ENCODE measurements at regions not wholly inside any gene's neighbourhood (a gene's known extent, or its start where the extent isn't known, plus 50 kb on each side); places are given as distances from the start of the nearest gene placed in this dataset.

DNA sequence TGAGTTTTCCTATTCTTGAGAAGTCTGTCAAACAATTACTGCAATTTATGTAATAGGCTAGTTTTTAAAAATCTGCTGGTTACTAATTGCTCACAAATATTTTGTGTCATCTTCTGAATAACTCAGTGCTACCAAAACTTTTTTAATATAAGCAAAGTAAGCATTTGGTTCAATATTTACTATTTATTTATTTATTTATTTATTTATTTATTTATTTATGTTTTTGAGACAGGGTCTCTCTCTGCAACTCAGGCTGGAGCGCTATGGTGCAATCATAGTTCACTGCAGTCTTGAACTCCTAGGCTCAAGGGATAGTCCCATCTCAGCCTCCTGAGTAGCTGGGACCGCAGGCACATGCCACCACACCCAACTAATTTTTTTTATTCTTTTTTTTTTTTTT lies 60.4 kb upstream of the CDH20 start:
- TF ChIP-seq SP1 (IDR thresholded peaks at IDR 0.05; ENCODE audit: low read depth, low read length) (no peak), SUZ12 (IDR thresholded peaks at IDR 0.05; ENCODE audit: low read length) (no peak), RAD21 (IDR thresholded peaks at IDR 0.05 in 1 of 2, conservative IDR thresholded peaks at IDR 0.05 in 1 of 2; ENCODE audit: low read depth in 2 of 2, low read length in 2 of 2) (no peak)
- TF ChIP-seq, protein P1, sequence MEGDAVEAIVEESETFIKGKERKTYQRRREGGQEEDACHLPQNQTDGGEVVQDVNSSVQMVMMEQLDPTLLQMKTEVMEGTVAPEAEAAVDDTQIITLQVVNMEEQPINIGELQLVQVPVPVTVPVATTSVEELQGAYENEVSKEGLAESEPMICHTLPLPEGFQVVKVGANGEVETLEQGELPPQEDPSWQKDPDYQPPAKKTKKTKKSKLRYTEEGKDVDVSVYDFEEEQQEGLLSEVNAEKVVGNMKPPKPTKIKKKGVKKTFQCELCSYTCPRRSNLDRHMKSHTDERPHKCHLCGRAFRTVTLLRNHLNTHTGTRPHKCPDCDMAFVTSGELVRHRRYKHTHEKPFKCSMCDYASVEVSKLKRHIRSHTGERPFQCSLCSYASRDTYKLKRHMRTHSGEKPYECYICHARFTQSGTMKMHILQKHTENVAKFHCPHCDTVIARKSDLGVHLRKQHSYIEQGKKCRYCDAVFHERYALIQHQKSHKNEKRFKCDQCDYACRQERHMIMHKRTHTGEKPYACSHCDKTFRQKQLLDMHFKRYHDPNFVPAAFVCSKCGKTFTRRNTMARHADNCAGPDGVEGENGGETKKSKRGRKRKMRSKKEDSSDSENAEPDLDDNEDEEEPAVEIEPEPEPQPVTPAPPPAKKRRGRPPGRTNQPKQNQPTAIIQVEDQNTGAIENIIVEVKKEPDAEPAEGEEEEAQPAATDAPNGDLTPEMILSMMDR (IDR thresholded peaks at IDR 0.05; ENCODE audit: control extremely low read depth in 1 of 3, insufficient read depth in 1 of 3, low read depth in 1 of 3, low read length in 3 of 3) = no peak

All from H1 (cell line).